SU-DHL-6 (cell line): ENCODE measurements at regions not wholly inside any gene's neighbourhood (a gene's known extent, or its start where the extent isn't known, plus 50 kb on each side); places are given as distances from the start of the nearest gene placed in this dataset.

Source experiments
- H2AFZ ChIP-seq: fragments of 200-600 bp; sonication (generic); 2 replicates; pipeline ENCODE4 v1.6.1; 2014; ENCODE audit warnings: low read depth, mild to moderate bottlenecking, moderate library complexity, mixed read lengths, antibody characterized with exemption, low read length; ENCODE audit not compliant: severe bottlenecking
- H3F3A ChIP-seq: fragments of 200-600 bp; shearing (Covaris generic); 2 replicates; pipeline ENCODE4 v1.6.0; 2016; ENCODE audit warnings: antibody characterized with exemption, mild to moderate bottlenecking; ENCODE audit not compliant: insufficient read depth
- H3K27ac ChIP-seq: fragments of 200-600 bp; sonication (generic); 2 replicates; pipeline ENCODE4 v1.5.1; 2016; ENCODE audit warnings: low read depth, mild to moderate bottlenecking, low read length, moderate library complexity, mixed read lengths
- H3K27me3 ChIP-seq: fragments of 200-600 bp; sonication (generic), shearing (Covaris generic); 2 replicates; pipeline ENCODE4 v1.6.0; 2014; ENCODE audit warnings: mild to moderate bottlenecking, low read length
- H3K36me3 ChIP-seq: fragments of 200-600 bp; sonication (generic); 2 replicates; pipeline ENCODE4 v1.6.1; 2014; ENCODE audit warnings: mild to moderate bottlenecking, low read length, mixed read lengths
- H3K4me2 ChIP-seq: fragments of 300-600, 200-600 bp; shearing (Covaris generic), sonication (generic); 2 replicates; pipeline ENCODE4 v1.6.0; 2014; ENCODE audit warnings: low read length, low read depth, mild to moderate bottlenecking; ENCODE audit not compliant: poor library complexity, severe bottlenecking
- H3K4me3 ChIP-seq: fragments of 200-600 bp; sonication (generic); 2 replicates; pipeline ENCODE4 v1.5.1; 2014; ENCODE audit warnings: antibody characterized with exemption, low read length, mild to moderate bottlenecking, mixed read lengths; ENCODE audit not compliant: insufficient read depth, poor library complexity, severe bottlenecking
- H3K79me2 ChIP-seq: fragments of 200-600 bp; sonication (generic); 2 replicates; pipeline ENCODE4 v1.6.1; 2014; ENCODE audit warnings: mild to moderate bottlenecking, low read length, moderate library complexity; ENCODE audit not compliant: insufficient read depth
- H3K9ac ChIP-seq: fragments of 200-600 bp; sonication (generic); 2 replicates; pipeline ENCODE4 v1.7.0; 2014; ENCODE audit warnings: mild to moderate bottlenecking, low read length
- H3K9me2 ChIP-seq: fragments of 200-600 bp; sonication (generic); replicated peaks from 2 replicates; pipeline ENCODE4 v1.6.1; 2014; ENCODE audit warnings: low read length; ENCODE audit not compliant: insufficient read depth
- H3K9me3 ChIP-seq: fragments of 200-600 bp; sonication (generic); 2 replicates; pipeline ENCODE4 v1.6.1; 2014; ENCODE audit warnings: low read length, mixed read lengths; ENCODE audit not compliant: insufficient read depth
- H4K20me1 ChIP-seq: fragments of 200-600 bp; sonication (generic); 2 replicates; pipeline ENCODE4 v1.6.1; 2014; ENCODE audit warnings: low read depth, mild to moderate bottlenecking, antibody characterized with exemption, low read length, moderate library complexity, mixed read lengths
- EZH2phosphoT487 ChIP-seq: fragments of 200-600 bp; sonication (generic), shearing (Covaris generic); conservative IDR thresholded peaks from 2 replicates; pipeline ENCODE4 v1.6.1; 2018; ENCODE audit warnings: mild to moderate bottlenecking, antibody characterized with exemption, low read length, moderate library complexity, mixed read lengths
- TF ChIP-seq, protein P1 (sequence below): fragments of 200-600 bp; sonication (generic); IDR thresholded peaks from one replicate; pipeline ENCODE4 v1.5.1; 2017; ENCODE audit warnings: antibody characterized with exemption, mild to moderate bottlenecking, low read length, moderate library complexity; ENCODE audit not compliant: insufficient read depth, poor library complexity, severe bottlenecking

GRCh38 chr4:180870623-180871022 is 1372.6 kb upstream of the TENM3 start:
- H3K79me2 ChIP-seq: no peaks in the 10 kb centered on the region
- no peaks in the 10 kb centered on the region for H3K36me3 ChIP-seq
- TF ChIP-seq EZH2phosphoT487: no peak
- TF ChIP-seq, protein P1, sequence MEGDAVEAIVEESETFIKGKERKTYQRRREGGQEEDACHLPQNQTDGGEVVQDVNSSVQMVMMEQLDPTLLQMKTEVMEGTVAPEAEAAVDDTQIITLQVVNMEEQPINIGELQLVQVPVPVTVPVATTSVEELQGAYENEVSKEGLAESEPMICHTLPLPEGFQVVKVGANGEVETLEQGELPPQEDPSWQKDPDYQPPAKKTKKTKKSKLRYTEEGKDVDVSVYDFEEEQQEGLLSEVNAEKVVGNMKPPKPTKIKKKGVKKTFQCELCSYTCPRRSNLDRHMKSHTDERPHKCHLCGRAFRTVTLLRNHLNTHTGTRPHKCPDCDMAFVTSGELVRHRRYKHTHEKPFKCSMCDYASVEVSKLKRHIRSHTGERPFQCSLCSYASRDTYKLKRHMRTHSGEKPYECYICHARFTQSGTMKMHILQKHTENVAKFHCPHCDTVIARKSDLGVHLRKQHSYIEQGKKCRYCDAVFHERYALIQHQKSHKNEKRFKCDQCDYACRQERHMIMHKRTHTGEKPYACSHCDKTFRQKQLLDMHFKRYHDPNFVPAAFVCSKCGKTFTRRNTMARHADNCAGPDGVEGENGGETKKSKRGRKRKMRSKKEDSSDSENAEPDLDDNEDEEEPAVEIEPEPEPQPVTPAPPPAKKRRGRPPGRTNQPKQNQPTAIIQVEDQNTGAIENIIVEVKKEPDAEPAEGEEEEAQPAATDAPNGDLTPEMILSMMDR: no peak
- H2AFZ ChIP-seq: no peak overlapping the region
- no peak overlapping the region for H3K4me2 ChIP-seq
- H3K27ac ChIP-seq: no peak overlapping the region
- no peak overlapping the region for H3K9ac ChIP-seq
- H3K9me3 ChIP-seq: peaks cover 2% of the 10 kb centered on the region; the same call in 1 of the 2 replicates
- no peaks in the 10 kb centered on the region for H3K9me2 ChIP-seq
- no peaks in the 10 kb centered on the region for H3F3A ChIP-seq
- H3K27me3 ChIP-seq: no peaks in the 10 kb centered on the region
- H4K20me1 ChIP-seq: no peaks in the 10 kb centered on the region
- H3K4me3 ChIP-seq: no peak overlapping the region

- no peak overlapping the region for H3K27ac ChIP-seq
- no peaks in the 10 kb centered on the region for H3K9me3 ChIP-seq
- no peak for TF ChIP-seq EZH2phosphoT487
- TF ChIP-seq, protein P1: no peak
- no peak overlapping the region for H2AFZ ChIP-seq
- H3K9me2 ChIP-seq: no peaks in the 10 kb centered on the region
- H3K4me2 ChIP-seq: no peak overlapping the region
- H3K4me3 ChIP-seq: no peak overlapping the region
- no peaks in the 10 kb centered on the region for H4K20me1 ChIP-seq
- no peaks in the 10 kb centered on the region for H3F3A ChIP-seq
- H3K27me3 ChIP-seq: no peaks in the 10 kb centered on the region
- no peaks in the 10 kb centered on the region for H3K79me2 ChIP-seq
- H3K9ac ChIP-seq: no peak overlapping the region
- no peaks in the 10 kb centered on the region for H3K36me3 ChIP-seq
Measured at GRCh38 chr4:180898305-180898704, 1344.9 kb upstream of the TENM3 start.

DNA sequence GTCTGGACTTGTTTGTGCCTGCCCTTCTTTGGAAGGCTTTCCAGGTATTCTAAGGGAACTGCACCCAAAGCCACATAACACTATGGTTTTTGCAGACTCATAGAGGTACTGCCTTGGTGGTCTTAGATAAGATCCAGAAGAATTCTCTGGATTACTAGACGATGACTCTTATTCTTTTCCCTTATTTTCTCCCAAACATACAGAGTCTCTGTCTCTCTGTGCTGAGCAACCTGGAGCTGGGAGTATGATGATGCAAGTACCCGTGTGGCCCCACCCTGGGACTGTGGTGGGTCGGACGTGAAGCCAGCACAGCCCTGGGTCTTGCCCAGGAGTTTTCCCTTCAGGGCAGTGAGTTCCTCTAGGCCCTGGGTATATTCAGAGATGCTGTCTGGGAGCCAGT is 1342.4 kb upstream of the TENM3 start:
- TF ChIP-seq, protein P1: no peak
- TF ChIP-seq EZH2phosphoT487: no peak
- Histone ChIP-seq H3K4me3 (no peak overlapping the region), H4K20me1 (no peaks in the 10 kb centered on the region), H3K79me2 (no peaks in the 10 kb centered on the region), H3K9me3 (no peaks in the 10 kb centered on the region), H3F3A (no peaks in the 10 kb centered on the region), H3K9ac (no peak overlapping the region), H3K36me3 (no peaks in the 10 kb centered on the region), H3K4me2 (no peak overlapping the region), H3K27ac (no peak overlapping the region), H2AFZ (no peak overlapping the region), H3K27me3 (no peaks in the 10 kb centered on the region), H3K9me2 (no peaks in the 10 kb centered on the region)

- no peak overlapping the region for H3K27ac ChIP-seq
- no peak overlapping the region for H2AFZ ChIP-seq
- no peaks in the 10 kb centered on the region for H3K36me3 ChIP-seq
- H3K9me2 ChIP-seq: no peaks in the 10 kb centered on the region
- H4K20me1 ChIP-seq: no peaks in the 10 kb centered on the region
- no peaks in the 10 kb centered on the region for H3F3A ChIP-seq
- no peak overlapping the region for H3K9ac ChIP-seq
- no peaks in the 10 kb centered on the region for H3K9me3 ChIP-seq
- TF ChIP-seq, protein P1: no peak
- TF ChIP-seq EZH2phosphoT487: no peak
- no peaks in the 10 kb centered on the region for H3K27me3 ChIP-seq
- H3K4me3 ChIP-seq: no peak overlapping the region
- no peak overlapping the region for H3K4me2 ChIP-seq
- no peaks in the 10 kb centered on the region for H3K79me2 ChIP-seq
Measured at GRCh38 chr4:180909279-180909678, 1333.9 kb upstream of the TENM3 start.
